Activated CD4-positive, alpha-beta T cell treated with anti-CD3 and anti-CD28 coated beads, Interleukin-10, Interleukin-2, amounts not matched to agents 100 ng/mL and 50 ng/mL, durations not matched to agents 16 hours and 8 hours (primary cell): ENCODE measurements at regions not wholly inside any gene's neighbourhood (a gene's known extent, or its start where the extent isn't known, plus 50 kb on each side); places are given as distances from the start of the nearest gene placed in this dataset.

ENCODE experiments used
- DNase-seq: peaks from one replicate; pipeline ENCODE4 v3.0.0-alpha.2; 2020

GRCh38 chr7:25864943-25865751 lies 286.9 kb upstream of the NFE2L3 start:
- no peak for DNase-seq

- DNase-seq, result no peak
Measured at GRCh38 chr7:25868509-25868908, 283.5 kb upstream of the NFE2L3 start.

GRCh38 chr7:25870574-25870973 lies 281.4 kb upstream of the NFE2L3 start:
- no peak for DNase-seq

- DNase-seq, result no peak
Measured at GRCh38 chr7:25876092-25876491, 275.9 kb upstream of the NFE2L3 start.

- DNase-seq, result no peak
Measured at GRCh38 chr7:25877802-25878789, 273.9 kb upstream of the NFE2L3 start.

- no peak for DNase-seq
Measured at GRCh38 chr7:25879799-25880198, 272.2 kb upstream of the NFE2L3 start.

- DNase-seq, result no peak
Measured at GRCh38 chr7:25881317-25882037, 270.5 kb upstream of the NFE2L3 start.

GRCh38 chr7:25882151-25882773 lies 269.7 kb upstream of the NFE2L3 start:
- no peak for DNase-seq

- no peak for DNase-seq
Measured at GRCh38 chr7:25884265-25884828, 267.7 kb upstream of the NFE2L3 start.

- no peak for DNase-seq
Measured at GRCh38 chr7:25885057-25885576, 266.9 kb upstream of the NFE2L3 start.

GRCh38 chr7:25886387-25887240 lies 265.4 kb upstream of the NFE2L3 start:
- DNase-seq, result no peak

GRCh38 chr7:25887266-25887665 lies 264.7 kb upstream of the NFE2L3 start:
- DNase-seq, result no peak

GRCh38 chr7:25887795-25888559 lies 264.0 kb upstream of the NFE2L3 start:
- no peak for DNase-seq

- no peak for DNase-seq
Measured at GRCh38 chr7:25889765-25890164, 262.2 kb upstream of the NFE2L3 start.

- DNase-seq, result no peak
Measured at GRCh38 chr7:25891591-25891990, 260.4 kb upstream of the NFE2L3 start.

GRCh38 chr7:25893436-25893835 lies 258.6 kb upstream of the NFE2L3 start:
- no peak for DNase-seq

GRCh38 chr7:25894002-25894901 lies 257.7 kb upstream of the NFE2L3 start:
- DNase-seq, result peak; percentile 70

GRCh38 chr7:25894902-25895791 lies 256.9 kb upstream of the NFE2L3 start:
- peak; percentile 76 for DNase-seq
